GM21390 (cell line): ENCODE measurements at regions not wholly inside any gene's neighbourhood (a gene's known extent, or its start where the extent isn't known, plus 50 kb on each side); places are given as distances from the start of the nearest gene placed in this dataset.
"Not testable (repeated sequence)": the region's sequence is repeated elsewhere in the genome, so short reads cannot be mapped to it uniquely, and the experiment has no call there.

ENCODE experiments used
- ATAC-seq: cut with Tn5 transposase; IDR thresholded peaks from one replicate; pipeline ENCODE4 v1.9.1; 2021; ENCODE audit not compliant: unreplicated experiment

DNA sequence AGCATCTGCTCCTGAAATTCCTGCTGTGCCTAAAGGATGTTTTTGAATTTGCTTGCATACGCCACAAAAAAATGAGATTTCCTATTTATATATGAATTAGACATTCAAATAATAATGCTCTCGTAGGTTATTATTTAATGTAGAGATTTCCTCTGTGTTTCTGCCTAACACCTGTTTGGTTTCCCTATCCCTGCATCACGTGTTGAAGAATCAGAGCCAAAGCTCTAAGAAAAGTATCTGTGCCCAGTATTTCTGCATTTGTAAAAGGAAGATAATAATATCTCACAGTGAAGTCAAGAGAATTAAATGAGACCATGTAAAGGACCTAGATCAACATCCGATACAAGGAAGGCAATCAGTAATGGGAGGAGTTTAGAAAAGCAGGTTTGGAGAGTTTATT is 179.5 kb downstream of the HNRNPD start:
- no peak for ATAC-seq

DNA sequence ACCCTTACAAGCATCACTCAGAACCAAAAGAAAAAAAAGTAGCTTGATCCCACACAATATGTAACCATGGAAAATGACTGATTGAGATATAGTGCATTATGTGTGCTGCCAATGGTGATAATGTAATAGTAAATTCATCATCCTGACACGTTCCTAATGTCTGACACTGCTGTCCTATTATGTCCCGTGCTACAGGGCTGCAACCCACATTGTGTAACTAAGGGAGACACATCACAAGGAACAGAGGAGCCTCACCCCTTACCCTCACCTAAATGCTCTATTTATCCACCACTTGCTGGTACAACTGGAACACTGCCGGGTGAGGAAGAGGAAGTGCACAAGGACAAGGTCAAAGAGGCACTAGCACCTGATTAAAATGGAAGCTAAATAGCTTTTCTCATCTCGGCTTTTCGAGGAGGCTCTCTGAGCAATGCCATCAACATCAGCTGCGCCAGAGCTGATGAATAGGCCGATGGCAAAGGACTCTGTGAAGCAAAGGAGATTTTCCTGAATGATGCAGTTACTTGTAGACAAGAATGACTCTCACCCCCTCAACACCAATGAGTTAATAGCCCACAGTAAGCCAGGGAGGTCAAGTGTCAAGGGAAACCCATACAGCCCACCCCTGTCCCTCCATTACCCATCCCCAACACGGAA is 181.6 kb downstream of the HNRNPD start:
- ATAC-seq = no peak

DNA sequence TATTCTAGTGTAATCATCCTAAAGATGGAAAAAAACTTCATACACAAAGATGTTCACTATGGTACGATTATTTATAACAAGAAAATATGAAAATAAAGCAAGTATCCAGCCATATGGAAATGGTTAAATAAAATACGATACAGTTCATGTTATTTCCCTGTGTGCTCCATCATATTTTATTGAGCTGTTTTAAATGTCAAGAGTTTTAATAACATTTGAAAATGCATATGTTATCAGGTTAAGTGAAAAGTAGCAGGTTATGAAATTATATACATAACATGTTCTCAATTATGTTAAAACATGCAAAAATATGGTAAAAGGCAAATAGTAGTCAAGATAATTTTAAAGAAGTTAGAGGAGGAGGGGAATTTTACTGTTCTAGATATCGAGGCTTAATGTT is 192.0 kb downstream of the HNRNPD start:
- no peak for ATAC-seq

DNA sequence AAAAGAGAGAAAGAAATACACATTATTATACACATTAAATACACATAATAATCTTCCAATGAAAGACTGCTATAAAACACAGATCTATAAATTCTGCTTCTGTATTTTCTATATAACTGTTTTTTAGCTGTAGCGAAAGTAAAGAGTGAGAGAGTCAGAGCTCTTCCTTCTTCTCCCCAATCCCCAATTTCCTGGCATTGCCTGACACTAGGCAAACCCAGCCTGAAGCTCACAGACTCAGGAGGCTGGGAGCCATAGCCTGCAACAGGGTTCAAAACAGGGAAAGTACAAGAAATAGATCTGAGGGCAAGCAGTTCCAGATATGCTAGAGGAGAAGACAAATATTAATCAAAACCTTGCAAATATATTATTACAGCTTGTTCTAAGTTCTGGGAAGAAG is 201.6 kb downstream of the HNRNPD start:
- no peak for ATAC-seq

DNA sequence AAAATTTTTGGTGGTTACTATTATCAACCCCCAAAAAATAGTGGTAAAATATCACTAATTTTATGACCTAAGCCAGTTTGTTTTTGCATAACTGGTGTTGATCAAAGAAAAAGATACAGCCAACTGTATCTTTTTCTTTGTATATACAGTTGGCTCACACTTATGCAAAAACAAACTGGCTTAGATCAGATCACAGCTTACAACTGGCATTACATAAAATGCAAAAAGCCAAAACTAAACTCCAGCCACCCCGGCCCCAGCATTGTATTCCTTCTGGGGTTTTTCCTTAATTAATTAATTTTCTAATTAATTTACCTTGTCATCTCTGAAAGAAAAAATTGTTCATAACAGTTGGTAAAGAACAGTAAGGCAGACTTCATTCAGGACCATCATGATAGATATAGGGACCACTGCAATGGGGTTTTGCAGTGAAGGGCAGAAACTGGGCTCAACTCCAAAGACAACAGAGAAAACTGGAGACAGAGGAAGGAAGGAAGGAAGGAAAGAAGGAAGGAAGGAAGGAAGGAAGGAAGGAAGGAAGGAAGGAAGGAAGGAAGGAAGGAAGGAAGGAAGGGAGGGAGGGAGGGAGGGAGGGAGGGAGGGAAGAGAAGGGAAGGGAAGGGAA is 202.1 kb downstream of the HNRNPD start:
- ATAC-seq = no peak

GRCh38 chr4:82149750-82150149 is 224.0 kb downstream of the HNRNPD start:
- no peak for ATAC-seq

DNA sequence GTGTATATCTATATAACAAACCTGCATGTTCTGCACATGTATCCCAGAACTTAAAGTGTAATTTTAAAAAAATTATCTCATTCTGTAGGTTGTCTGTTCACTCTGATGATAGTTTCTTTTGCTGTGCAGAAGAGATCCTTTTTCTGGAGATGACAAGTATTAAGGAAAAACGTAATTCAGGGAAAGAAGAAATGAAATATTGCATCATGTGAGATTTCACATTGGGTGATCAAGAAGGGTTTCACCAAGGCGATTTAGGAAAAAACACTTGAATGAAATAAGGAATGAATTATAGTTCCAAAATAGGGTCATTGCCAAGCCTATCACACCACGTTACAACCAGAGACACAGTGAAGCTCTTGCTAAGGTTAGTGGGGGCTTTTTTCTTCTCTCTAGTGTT is 227.9 kb downstream of the HNRNPD start:
- no peak for ATAC-seq

- no peak for ATAC-seq
These were observed 233.4 kb downstream of the HNRNPD start for GRCh38 chr4:82140422-82140821.

DNA sequence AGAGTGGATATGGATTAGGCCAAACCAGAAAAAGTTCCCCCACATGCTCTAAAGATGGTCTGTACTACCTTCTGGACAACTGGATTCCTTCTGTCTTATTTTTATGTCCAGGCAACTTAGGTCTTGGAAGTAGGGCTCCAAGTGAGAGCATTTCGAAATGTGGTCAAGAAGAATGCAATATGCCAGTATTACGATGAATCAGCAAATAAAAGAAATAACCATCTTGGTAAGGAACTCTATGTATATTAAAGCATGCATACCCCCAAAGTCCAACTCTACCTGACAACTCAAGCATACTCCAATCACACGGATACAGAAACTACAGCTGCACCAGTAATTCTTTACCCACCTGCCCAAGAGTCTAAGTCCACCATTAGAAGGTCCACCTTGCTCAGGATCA is 234.5 kb downstream of the HNRNPD start:
- ATAC-seq = no peak

- no peak for ATAC-seq
These were observed 235.4 kb downstream of the HNRNPD start for GRCh38 chr4:82138374-82138773.

DNA sequence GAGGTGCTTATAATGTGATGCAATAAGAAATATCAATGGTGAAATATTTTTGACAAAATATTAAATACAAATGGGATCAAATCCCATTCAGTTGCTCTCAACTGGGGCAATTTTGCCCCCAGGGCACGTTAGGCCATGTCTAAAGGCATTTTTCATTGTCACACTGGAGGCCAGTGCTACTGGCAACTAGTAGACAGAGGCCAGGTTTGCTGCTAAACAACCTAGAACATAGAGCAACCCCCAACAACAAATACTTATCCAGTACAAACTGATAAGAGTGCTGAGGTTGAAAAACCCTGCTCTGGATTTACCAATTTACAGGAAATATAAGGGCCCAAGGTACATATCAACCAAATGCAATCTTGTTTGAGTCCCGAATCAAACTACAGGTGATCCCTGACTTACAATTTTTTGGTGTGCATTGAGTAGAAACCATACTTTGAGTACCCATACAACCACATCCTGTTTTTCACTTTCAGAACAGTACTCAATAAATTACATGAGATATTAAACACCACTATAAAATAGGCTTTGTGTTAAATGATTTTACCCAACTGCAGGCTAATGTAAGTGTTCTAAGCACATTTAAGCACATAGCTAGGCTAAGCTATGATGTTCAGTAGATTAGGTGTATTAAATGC is 237.5 kb downstream of the HNRNPD start:
- ATAC-seq = no peak

DNA sequence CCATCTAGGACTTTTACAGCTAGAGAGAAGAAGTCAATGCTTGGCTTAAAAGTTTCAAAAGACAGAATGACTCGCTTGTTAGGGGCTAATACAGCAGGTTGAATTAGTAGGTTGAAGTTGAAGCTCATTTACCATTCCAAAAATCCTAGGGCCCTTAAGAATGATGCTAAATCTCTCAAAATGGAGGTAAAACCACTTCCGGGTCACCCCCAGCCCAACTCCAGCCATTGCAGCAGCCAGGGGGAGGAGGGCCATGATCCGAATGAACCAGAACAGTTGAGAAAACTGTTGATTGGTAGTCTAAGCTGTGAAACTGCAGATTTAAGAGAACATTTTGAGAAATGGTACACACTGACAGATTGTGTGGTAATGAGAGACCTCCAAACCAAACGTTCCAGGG is 245.4 kb downstream of the HNRNPD start:
- no peak for ATAC-seq

DNA sequence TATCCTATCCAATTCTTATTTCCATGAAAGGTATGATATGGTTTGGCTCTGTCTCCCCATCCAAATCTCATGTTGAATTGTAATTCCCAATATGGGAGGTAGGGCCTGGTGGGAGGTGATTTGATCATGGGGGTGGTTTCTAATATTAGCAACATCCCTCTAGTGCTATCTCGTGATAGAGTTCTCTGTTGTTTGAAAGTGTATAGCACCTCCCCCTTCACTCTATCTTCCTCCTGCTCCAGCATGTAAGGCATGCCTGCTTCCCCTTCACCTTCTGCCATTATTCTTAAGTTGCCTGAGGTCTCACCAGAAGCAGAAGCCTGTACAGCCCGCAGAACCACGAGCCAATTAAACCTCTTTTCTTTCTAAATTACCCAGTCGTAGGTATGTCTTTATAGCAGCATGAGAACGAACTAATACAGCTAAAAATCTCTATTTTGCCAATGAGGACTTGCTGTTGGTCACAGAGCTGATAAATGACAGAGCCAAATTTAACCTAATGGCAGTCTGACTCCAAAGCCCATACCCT is 247.2 kb downstream of the HNRNPD start:
- no peak for ATAC-seq

GRCh38 chr4:82125787-82126297 is 247.9 kb downstream of the HNRNPD start:
- ATAC-seq = no peak

- no peak for ATAC-seq
These were observed 248.6 kb downstream of the HNRNPD start for GRCh38 chr4:82124932-82125786.

DNA sequence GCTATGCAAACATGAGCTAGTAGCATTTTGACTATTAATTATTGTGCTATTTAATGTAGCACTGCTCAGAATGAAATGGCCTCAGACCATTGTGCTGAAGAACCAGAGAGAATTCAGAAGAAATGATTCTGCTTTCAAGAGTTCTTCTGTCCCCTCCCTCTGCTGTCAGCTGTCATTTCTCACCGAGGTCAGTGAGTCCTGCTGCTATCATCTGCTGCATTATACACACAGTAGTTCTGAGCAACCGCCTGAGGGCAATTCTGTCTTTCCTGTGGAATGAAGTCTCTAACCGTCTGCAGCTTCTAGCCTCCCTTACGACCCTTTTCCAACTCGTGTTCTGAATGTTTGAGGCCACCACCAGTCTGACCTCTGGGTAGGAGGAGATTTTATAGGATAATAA is 249.4 kb downstream of the HNRNPD start:
- ATAC-seq = no peak

GRCh38 chr4:82123934-82124333 is 249.9 kb downstream of the HNRNPD start:
- no peak for ATAC-seq

DNA sequence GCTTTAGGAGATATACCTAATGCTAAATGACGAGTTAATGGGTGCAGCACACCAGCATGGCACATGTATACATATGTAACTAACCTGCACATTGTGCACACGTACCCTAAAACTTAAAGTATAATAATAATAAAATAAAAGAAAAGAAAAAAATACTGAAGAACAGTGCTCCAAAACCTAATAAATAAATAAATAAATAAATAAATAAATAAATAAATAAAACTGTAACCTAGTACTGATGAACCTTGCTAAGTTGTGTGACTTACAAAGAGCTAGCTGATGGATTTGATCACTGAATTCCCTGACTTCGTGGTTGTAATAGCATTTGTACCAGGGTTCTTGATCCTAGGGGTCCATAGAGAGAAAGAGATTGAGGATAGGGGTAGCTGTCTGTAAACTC is 258.6 kb downstream of the HNRNPD start:
- not testable (repeated sequence) for ATAC-seq

DNA sequence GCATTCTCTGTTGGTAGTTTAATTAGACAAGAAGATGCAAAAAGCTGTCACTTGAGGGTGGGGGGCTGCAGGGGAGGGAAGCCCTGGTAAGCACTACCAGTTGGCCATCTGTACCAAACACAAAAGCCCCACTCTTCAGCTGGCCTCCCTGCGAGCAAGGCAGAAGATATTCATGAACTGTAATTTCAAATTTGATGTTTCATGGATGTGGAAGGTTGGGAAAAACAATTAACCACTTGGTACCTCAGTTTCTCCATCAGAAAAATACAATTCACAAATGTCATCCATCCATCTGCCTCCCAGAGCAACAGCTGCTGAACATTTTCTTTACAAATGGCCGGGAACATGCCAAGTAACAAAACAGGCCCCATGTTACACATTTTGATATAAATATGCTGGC is 265.3 kb downstream of the HNRNPD start:
- ATAC-seq = no peak

DNA sequence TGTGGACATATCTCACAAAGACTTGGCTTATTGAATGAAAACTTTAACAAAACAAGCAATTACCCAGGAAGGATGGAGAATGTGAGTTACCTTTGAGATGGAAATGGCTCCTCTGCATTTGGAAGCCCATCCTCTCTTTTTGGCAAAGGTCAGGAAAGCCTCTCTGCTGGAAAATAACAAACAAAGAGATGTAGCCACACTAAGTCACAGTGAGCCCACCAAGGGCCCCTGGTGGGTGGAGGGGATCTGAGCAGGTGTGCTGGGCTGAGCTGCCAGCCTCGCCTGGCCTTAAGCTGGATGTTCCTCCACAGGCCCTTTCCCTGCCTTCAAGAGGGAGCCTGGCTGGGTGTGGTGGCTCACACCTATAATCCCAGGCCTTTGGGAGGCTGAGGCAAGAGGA is 269.2 kb downstream of the HNRNPD start:
- ATAC-seq = no peak

DNA sequence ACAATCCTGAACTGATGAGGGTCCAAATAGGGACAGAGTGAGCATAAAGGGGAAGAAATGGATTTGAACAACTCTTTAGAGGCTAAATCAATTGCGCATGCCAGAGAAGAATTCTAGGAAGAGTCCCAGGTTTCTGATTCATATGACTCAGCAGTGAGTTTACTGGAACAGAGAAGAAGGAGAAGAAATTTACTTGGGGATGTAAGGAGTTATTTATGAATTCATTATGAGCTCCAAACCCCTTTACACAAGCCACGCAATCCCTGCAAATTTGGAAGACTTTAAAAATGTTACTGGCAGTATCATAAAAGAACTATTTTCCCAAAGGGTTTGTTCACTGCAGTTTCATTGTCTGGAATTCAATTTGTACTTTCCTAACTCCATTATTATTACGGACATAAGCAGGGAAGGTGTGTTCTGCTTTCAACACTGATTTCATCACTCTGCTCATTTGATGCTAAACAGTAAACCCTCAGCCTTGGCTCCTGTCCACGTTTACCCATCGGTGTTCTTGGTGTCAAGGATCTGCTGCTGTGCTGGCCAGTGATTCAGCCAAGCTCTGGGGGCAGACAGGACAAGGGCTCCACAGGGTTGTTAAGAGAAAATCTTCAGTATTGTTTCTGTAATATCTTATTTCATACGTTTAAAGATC is 273.7 kb downstream of the HNRNPD start:
- no peak for ATAC-seq
